Omental fat pad (tissue), 3 donors: ENCODE measurements at regions not wholly inside any gene's neighbourhood (a gene's known extent, or its start where the extent isn't known, plus 50 kb on each side); places are given as distances from the start of the nearest gene placed in this dataset.

Experiments used
- ATAC-seq: fragments of 150-250 bp; one replicate; pipeline ENCODE4 v1.9.1; 2016; ENCODE audit warnings: mild to moderate bottlenecking, moderate library complexity; ENCODE audit not compliant: low FRiP score
- DNase-seq: peaks from one replicate; pipeline ENCODE4 v3.0.0-alpha.2; 2019; ENCODE audit warnings: low spot score
- TF ChIP-seq, protein P1 (sequence below), 3 donors: fragments of 450-650 bp; IDR thresholded peaks; one replicate each; pipeline ENCODE4 v1.5.1; 2016 to 2017; ENCODE audit warnings: antibody characterized with exemption in 3 of 3, mild to moderate bottlenecking in 3 of 3, moderate library complexity in 2 of 3

- no peak for DNase-seq
- ATAC-seq = no peak
- TF ChIP-seq, protein P1, sequence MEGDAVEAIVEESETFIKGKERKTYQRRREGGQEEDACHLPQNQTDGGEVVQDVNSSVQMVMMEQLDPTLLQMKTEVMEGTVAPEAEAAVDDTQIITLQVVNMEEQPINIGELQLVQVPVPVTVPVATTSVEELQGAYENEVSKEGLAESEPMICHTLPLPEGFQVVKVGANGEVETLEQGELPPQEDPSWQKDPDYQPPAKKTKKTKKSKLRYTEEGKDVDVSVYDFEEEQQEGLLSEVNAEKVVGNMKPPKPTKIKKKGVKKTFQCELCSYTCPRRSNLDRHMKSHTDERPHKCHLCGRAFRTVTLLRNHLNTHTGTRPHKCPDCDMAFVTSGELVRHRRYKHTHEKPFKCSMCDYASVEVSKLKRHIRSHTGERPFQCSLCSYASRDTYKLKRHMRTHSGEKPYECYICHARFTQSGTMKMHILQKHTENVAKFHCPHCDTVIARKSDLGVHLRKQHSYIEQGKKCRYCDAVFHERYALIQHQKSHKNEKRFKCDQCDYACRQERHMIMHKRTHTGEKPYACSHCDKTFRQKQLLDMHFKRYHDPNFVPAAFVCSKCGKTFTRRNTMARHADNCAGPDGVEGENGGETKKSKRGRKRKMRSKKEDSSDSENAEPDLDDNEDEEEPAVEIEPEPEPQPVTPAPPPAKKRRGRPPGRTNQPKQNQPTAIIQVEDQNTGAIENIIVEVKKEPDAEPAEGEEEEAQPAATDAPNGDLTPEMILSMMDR (IDR thresholded peaks at IDR 0.05) = no peak
Observed at GRCh38 chr4:183763990-183764754, 105.1 kb downstream of the TRAPPC11 start.

- TF ChIP-seq, protein P1 (IDR thresholded peaks at IDR 0.05) = no peak
- DNase-seq (no peak), ATAC-seq (no peak)
Observed at GRCh38 chr4:183765251-183765911, 106.3 kb downstream of the TRAPPC11 start.

GRCh38 chr4:183766140-183766539, 107.0 kb downstream of the TRAPPC11 start:
- TF ChIP-seq, protein P1 (IDR thresholded peaks at IDR 0.05) = no peak
- no peak for DNase-seq
- ATAC-seq = no peak

GRCh38 chr4:183770906-183771305, 111.8 kb downstream of the TRAPPC11 start:
- no peak for ATAC-seq
- no peak for DNase-seq
- TF ChIP-seq, protein P1 (IDR thresholded peaks at IDR 0.05) = no peak

- no peak for ATAC-seq
- no peak for DNase-seq
- TF ChIP-seq, protein P1 (IDR thresholded peaks at IDR 0.05) = no peak
Observed at GRCh38 chr4:183772361-183772760, 113.3 kb downstream of the TRAPPC11 start.

DNA sequence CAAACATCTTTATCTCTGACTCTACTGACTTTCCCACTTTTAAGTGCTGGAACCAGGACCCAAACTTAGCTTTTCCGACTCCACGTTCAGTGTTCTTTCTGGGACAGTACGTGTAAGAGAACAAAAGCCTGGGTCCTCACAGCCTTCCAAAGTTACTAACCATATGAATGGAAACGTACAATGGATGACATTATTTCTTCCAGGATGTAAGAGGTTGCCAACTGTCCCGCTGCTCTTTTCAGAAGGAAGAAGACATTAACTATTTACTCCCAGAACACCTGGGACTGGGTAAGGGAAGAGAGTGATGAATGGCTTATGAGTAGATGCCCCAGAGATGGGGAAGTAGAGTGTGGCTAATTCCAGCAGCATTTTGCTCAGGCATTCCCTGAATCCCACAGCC, 114.7 kb downstream of the TRAPPC11 start:
- DNase-seq = no peak
- TF ChIP-seq, protein P1 (IDR thresholded peaks at IDR 0.05) = no peak
- no peak for ATAC-seq

- TF ChIP-seq, protein P1 (IDR thresholded peaks at IDR 0.05) = no peak
- DNase-seq = no peak
- no peak for ATAC-seq
Observed at GRCh38 chr4:183783306-183783705, 121.8 kb upstream of the STOX2 start.
